CD14-positive monocyte (primary cell): ENCODE measurements at regions not wholly inside any gene's neighbourhood (a gene's known extent, or its start where the extent isn't known, plus 50 kb on each side); places are given as distances from the start of the nearest gene placed in this dataset.

Experiments
- DNase-seq, 3 donors: peaks; one replicate each; pipeline ENCODE4 v3.0.0-alpha.2; 2011 to 2022
- H2AFZ ChIP-seq: 2 replicates; pipeline ENCODE4 v1.6.0; 2012; ENCODE audit warnings: mild to moderate bottlenecking, low read depth, low read length, inconsistent platforms; ENCODE audit not compliant: insufficient read depth, poor library complexity, severe bottlenecking
- H3K27ac ChIP-seq, 2 donors: 1 replicate in 1 of 2; 2 replicates in 1 of 2; pipeline ENCODE4 v1.5.1; 2012 to 2013; ENCODE audit warnings: low read length in 2 of 2, control low read depth in 1 of 2, inconsistent platforms in 1 of 2, low read depth in 1 of 2, mild to moderate bottlenecking in 1 of 2
- H3K27me3 ChIP-seq, 2 donors: one replicate each; pipeline versions ENCODE4 v1.6.0 to v1.6.1; 2011 to 2013; ENCODE audit warnings: low read length in 2 of 2; ENCODE audit not compliant: control insufficient read depth in 2 of 2, insufficient read depth in 2 of 2
- H3K36me3 ChIP-seq, 2 donors: replicated peaks in 1 of 2; 1 replicate in 1 of 2; 2 replicates in 1 of 2; pipeline versions ENCODE4 v1.5.1 to v1.6.1; 2012 to 2013; ENCODE audit warnings: low read length in 2 of 2, control low read depth in 1 of 2, inconsistent platforms in 1 of 2, mild to moderate bottlenecking in 1 of 2; ENCODE audit not compliant: insufficient read depth in 2 of 2, control insufficient read depth in 1 of 2
- H3K4me1 ChIP-seq, 2 donors: 1 replicate in 1 of 2; 2 replicates in 1 of 2; pipeline versions ENCODE4 v1.5.1 to v1.6.1; 2012 to 2013; ENCODE audit warnings: low read length in 2 of 2, control low read depth in 1 of 2, inconsistent platforms in 1 of 2, mild to moderate bottlenecking in 1 of 2, moderate library complexity in 1 of 2; ENCODE audit not compliant: insufficient read depth in 2 of 2, control insufficient read depth in 1 of 2
- H3K4me2 ChIP-seq: replicated peaks from 2 replicates; pipeline ENCODE3; 2012; ENCODE audit warnings: low read length, moderate library complexity, mild to moderate bottlenecking; ENCODE audit not compliant: poor library complexity, severe bottlenecking; ENCODE audit errors: extremely low read depth
- H3K4me3 ChIP-seq, 3 experiments: fragments of 200-600 bp in 1 of 3; sonication (generic) in 1 of 3; replicated peaks in 1 of 3; 1 replicate in 2 of 3; 2 replicates in 1 of 3; pipeline ENCODE4 v1.5.1; 2011 to 2013; ENCODE audit warnings: low read length in 3 of 3, mild to moderate bottlenecking in 3 of 3, control low read depth in 2 of 3, low read depth in 2 of 3, inconsistent platforms in 1 of 3, moderate library complexity in 1 of 3
- H3K79me2 ChIP-seq: 2 replicates; pipeline ENCODE4 v1.6.0; 2012; ENCODE audit warnings: mild to moderate bottlenecking, control low read depth, inconsistent platforms, low read length, moderate library complexity; ENCODE audit not compliant: insufficient read depth
- H3K9ac ChIP-seq: 2 replicates; pipeline ENCODE4 v1.6.0; 2017; ENCODE audit warnings: low read length, mild to moderate bottlenecking; ENCODE audit not compliant: insufficient read depth, poor library complexity, severe bottlenecking
- H3K9me3 ChIP-seq, 2 donors: replicated peaks in 1 of 2; 1 replicate in 1 of 2; 2 replicates in 1 of 2; pipeline versions ENCODE4 v1.5.1 to v1.6.1; 2012 to 2013; ENCODE audit warnings: low read length in 2 of 2, control low read depth in 1 of 2; ENCODE audit not compliant: control insufficient read depth in 1 of 2, insufficient read depth in 1 of 2
- H4K20me1 ChIP-seq: 2 replicates; pipeline ENCODE4 v1.6.0; 2012; ENCODE audit warnings: mild to moderate bottlenecking, low read length, control low read depth, moderate library complexity; ENCODE audit not compliant: insufficient read depth
- H3K27ac Mint-ChIP-seq, 7 donors: one replicate each; pipeline ENCODE4 v1.8.0; 2020; ENCODE audit warnings: mild to moderate bottlenecking in 7 of 7, mixed read lengths in 7 of 7, moderate library complexity in 6 of 7, inconsistent platforms in 2 of 7
- H3K27me3 Mint-ChIP-seq, 3 donors: one replicate each; pipeline ENCODE4 v1.8.0; 2021 to 2022; ENCODE audit warnings: low read depth in 3 of 3, mild to moderate bottlenecking in 3 of 3, mixed read lengths in 3 of 3, moderate library complexity in 3 of 3, inconsistent platforms in 1 of 3
- H3K36me3 Mint-ChIP-seq, 2 donors: one replicate each; pipeline ENCODE4 v1.8.0; 2020; ENCODE audit warnings: mixed read lengths in 2 of 2, inconsistent platforms in 1 of 2, mild to moderate bottlenecking in 1 of 2
- H3K4me1 Mint-ChIP-seq: one replicate; pipeline ENCODE4 v1.8.0; 2020; ENCODE audit warnings: mild to moderate bottlenecking, mixed read lengths
- H3K4me3 Mint-ChIP-seq, 2 donors: one replicate each; pipeline ENCODE4 v1.8.0; 2020; ENCODE audit warnings: mild to moderate bottlenecking in 2 of 2, mixed read lengths in 2 of 2, moderate library complexity in 1 of 2
- H3K9me3 Mint-ChIP-seq, 7 donors: one replicate each; pipeline ENCODE4 v1.8.0; 2020 to 2022; ENCODE audit warnings: mixed read lengths in 7 of 7, mild to moderate bottlenecking in 6 of 7, moderate library complexity in 6 of 7, inconsistent platforms in 2 of 7
- WGBS: methylation state at CpG from one replicate; pipeline ENCODE4 v1.1.5; 2013; ENCODE audit warnings: missing lambda C conversion rate; ENCODE audit not compliant: insufficient coverage; 5-methylcytosine and 5-hydroxymethylcytosine counted together
- intact Hi-C, 2 donors: fragments of 100-400 bp; cut with micrococcal nuclease; formaldehyde crosslinking; loops; one replicate each; pipeline versions ENCODE4 v1.15.0 to v1.15.1; 2023
- TF ChIP-seq, protein P1 (sequence below): fragments of 200-600 bp; IDR thresholded peaks from one replicate; pipeline ENCODE4 v1.8.0; 2022; ENCODE audit warnings: antibody characterized with exemption, mild to moderate bottlenecking

DNA sequence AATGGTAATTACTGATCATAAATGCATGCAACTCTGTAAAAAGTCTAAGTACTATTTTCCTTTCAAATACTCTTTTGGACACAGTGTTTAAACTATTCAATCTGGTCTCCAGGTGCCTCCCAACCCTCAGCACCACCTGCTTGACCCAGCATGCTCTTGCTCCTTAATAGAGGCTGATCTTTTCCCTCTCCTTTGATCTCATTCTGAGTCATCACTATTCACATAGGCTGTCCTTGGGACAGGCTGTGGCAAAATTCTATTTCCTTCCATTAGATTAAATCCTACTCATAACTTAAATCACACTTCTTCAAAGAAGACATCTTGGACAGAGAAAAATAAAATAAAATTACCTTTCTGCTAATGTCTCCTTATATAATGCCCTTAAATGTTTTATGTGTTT lies 199.4 kb upstream of the ST8SIA4 start:
- Histone ChIP-seq H3K4me1 (no peaks in the 10 kb centered on the region), H3K4me3 (no peak overlapping the region), H4K20me1 (no peaks in the 10 kb centered on the region), H3K79me2 (no peaks in the 10 kb centered on the region), H3K36me3 (no peaks in the 10 kb centered on the region), H3K27ac (no peak overlapping the region), H2AFZ (no peak overlapping the region), H3K27me3 (no peaks in the 10 kb centered on the region), H3K4me2 (no peak overlapping the region), H3K9me3 (no peaks in the 10 kb centered on the region), H3K9ac (no peak overlapping the region)
- intact Hi-C loops: no loop called here
- Mint-ChIP-seq H3K27ac (no peak overlapping the region), H3K36me3 (no peaks in the 10 kb centered on the region), H3K4me1 (no peaks in the 10 kb centered on the region), H3K4me3 (no peak overlapping the region), H3K27me3 (peaks cover 1 to 2% (median 2%) of the 10 kb centered on the region in 3 donors), H3K9me3 (peaks cover 0 to 3% (median 0%) of the 10 kb centered on the region in 7 donors)
- TF ChIP-seq, protein P1, sequence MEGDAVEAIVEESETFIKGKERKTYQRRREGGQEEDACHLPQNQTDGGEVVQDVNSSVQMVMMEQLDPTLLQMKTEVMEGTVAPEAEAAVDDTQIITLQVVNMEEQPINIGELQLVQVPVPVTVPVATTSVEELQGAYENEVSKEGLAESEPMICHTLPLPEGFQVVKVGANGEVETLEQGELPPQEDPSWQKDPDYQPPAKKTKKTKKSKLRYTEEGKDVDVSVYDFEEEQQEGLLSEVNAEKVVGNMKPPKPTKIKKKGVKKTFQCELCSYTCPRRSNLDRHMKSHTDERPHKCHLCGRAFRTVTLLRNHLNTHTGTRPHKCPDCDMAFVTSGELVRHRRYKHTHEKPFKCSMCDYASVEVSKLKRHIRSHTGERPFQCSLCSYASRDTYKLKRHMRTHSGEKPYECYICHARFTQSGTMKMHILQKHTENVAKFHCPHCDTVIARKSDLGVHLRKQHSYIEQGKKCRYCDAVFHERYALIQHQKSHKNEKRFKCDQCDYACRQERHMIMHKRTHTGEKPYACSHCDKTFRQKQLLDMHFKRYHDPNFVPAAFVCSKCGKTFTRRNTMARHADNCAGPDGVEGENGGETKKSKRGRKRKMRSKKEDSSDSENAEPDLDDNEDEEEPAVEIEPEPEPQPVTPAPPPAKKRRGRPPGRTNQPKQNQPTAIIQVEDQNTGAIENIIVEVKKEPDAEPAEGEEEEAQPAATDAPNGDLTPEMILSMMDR: no peak
- no peak for DNase-seq

DNA sequence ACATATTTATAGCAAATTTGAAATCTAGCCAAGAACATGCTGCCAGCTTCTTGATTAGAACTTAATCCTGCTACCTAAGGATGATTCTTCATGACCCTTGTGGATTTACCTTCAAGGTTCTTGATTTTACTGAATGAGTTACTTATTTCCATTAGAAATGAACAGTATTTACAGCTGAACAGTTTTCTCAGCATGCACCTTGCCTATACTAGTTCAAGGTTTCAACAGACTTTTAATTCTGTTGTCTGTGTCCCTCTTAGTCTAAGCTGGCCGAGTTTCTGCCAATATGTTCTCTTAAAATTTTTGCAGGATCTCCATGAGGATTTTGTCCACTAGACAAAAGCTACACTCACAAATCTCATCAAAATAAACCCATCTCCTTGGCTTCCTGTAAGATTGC lies 188.8 kb upstream of the ST8SIA4 start:
- H3K27me3 ChIP-seq: no peaks in the 10 kb centered on the region
- H4K20me1 ChIP-seq: no peaks in the 10 kb centered on the region
- H3K4me2 ChIP-seq: no peak overlapping the region
- no peaks in the 10 kb centered on the region for H3K79me2 ChIP-seq
- Mint-ChIP-seq H3K27ac (no peak overlapping the region), H3K9me3 (peaks cover 0 to 7% (median 0%) of the 10 kb centered on the region in 7 donors), H3K4me3 (no peak overlapping the region), H3K36me3 (no peaks in the 10 kb centered on the region), H3K4me1 (no peaks in the 10 kb centered on the region), H3K27me3 (peaks cover 0 to 2% (median 1%) of the 10 kb centered on the region in 3 donors)
- no peaks in the 10 kb centered on the region for H3K4me1 ChIP-seq
- H3K36me3 ChIP-seq: no peaks in the 10 kb centered on the region
- intact Hi-C loops: no loop called here
- no peak overlapping the region for H3K27ac ChIP-seq
- TF ChIP-seq, protein P1: no peak
- no peak for DNase-seq
- no CpG with 5 or more reads among the region's 1 CpG for WGBS
- no peak overlapping the region for H3K4me3 ChIP-seq
- H3K9me3 ChIP-seq: peaks cover 0 to 4% of the 10 kb centered on the region in 2 donors
- no peak overlapping the region for H3K9ac ChIP-seq
- H2AFZ ChIP-seq: no peak overlapping the region
